GM19239 (cell line): ENCODE measurements at regions not wholly inside any gene's neighbourhood (a gene's known extent, or its start where the extent isn't known, plus 50 kb on each side); places are given as distances from the start of the nearest gene placed in this dataset.
"Not testable (repeated sequence)": the region's sequence is repeated elsewhere in the genome, so short reads cannot be mapped to it uniquely, and the experiment has no call there.

Experiments
- DNase-seq: peaks from one replicate; pipeline ENCODE4 v3.0.0; 2011; ENCODE audit warnings: low spot score; ENCODE audit not compliant: insufficient read length
- FAIRE-seq: peaks from 2 replicates; lab custom pipeline; 2011; peaks lifted over from hg19 to GRCh38; lab: Jason Lieb, UNC

DNA sequence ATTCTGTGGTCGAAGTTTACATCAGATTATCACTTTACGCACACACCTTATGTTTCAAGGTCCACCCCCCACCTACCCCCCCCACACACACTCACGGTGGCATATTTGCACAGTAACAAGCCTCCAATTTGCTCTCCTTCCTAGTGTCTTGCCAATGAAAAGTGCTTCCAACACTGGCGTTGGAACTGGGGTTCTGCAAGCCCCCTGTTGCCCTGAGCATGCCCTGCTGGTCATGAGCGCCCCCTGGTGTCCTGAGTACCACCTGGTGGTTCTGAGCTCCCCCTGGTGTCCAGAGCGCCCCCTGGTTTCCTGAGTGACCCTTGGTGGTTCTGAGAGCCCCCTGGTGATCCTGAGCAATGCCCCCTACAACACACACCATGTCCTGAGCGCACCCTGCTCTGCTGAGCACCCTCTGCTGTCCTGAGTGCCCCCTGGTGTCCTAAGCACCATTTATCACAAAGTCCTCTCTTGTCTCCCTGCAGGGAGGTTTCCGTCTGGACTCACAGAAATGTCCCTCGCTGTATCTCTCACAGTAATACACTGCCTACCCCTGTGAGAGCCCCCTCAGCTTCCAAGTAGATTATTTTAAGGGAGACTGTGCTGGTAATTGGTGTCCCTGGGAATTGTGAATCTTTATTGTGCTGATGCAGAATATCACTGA, 1212.3 kb downstream of the TMEM121 start:
- not testable (repeated sequence) for FAIRE-seq, DNase-seq

- peak; percentile 28 for DNase-seq
- FAIRE-seq, result not testable (repeated sequence)
Measured at GRCh38 chr14:106741086-106741827, 1214.9 kb downstream of the TMEM121 start.

GRCh38 chr14:106745016-106745767, 1218.8 kb downstream of the TMEM121 start:
- not testable (repeated sequence) for DNase-seq, FAIRE-seq

GRCh38 chr14:106750089-106750488, 1223.7 kb downstream of the TMEM121 start:
- FAIRE-seq, DNase-seq: not testable (repeated sequence)

DNA sequence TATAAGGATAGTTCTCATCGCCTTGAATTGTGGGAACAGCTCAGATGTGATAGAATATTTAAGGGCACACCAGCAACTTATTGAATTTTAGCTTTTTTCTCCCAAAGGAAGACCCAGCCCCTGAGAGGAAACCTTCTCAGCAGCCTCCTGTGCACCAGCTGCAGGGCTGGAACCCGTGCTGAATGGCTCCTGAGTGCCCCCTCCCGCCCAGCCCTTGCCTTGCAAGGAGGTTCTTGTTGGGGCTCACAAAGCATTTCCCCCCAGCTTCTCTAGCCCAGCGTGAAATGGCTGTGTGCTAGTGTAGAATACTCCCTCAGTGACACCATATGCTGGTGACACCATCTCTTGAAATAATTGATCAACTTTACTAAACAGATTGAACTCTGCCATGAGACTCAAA, 1227.4 kb downstream of the TMEM121 start:
- FAIRE-seq, DNase-seq: not testable (repeated sequence)

DNA sequence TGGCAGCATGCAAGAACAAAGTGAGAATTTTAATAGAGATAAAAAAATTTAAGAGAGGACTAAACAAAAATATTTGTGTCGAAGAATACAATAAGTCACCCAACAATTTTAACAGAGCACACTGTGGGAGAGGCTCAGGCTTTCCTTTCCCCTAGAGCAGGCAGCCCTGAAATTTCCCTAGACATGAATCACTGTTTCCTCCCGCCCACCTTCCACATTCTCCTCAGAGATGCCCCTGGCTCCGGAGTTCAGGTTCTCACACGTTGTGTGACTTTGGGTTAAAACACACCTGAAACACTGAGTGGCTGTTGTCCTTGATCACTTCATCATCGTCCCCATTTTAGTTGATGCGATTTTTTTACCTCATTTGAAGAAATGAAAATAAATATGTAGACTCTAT, 1231.1 kb downstream of the TMEM121 start:
- DNase-seq, FAIRE-seq: not testable (repeated sequence)

- not testable (repeated sequence) for FAIRE-seq, DNase-seq
Measured at GRCh38 chr14:106761886-106762816, 1235.8 kb downstream of the TMEM121 start.

GRCh38 chr14:106764968-106765369, 1238.6 kb downstream of the TMEM121 start:
- FAIRE-seq, result peak; percentile 100
- not testable (repeated sequence) for DNase-seq

GRCh38 chr14:106766145-106766544, 1239.8 kb downstream of the TMEM121 start:
- FAIRE-seq (no peak), DNase-seq (no peak)

- FAIRE-seq, DNase-seq: not testable (repeated sequence)
Measured at GRCh38 chr14:106766551-106767277, 1240.3 kb downstream of the TMEM121 start.

DNA sequence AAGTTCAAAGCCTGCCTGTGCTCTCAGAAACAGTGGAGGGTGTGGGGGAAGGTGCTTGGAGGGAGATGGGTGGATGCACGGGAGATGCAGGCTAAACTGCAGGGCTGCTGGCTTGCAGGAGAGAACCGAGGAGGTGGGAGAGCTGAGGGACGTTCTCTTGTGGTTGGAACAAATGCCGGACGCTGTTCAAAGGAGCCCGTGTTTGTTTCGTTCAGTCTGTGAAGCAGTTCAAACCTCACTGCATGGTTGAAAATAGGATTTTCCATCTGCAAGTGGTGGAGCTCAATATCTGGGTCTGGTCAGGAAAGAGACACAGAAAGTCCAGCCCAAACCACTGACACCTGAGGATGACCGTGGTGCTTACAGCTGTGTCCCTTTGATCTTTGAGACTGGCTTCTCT, 1241.8 kb downstream of the TMEM121 start:
- not testable (repeated sequence) for DNase-seq, FAIRE-seq

DNA sequence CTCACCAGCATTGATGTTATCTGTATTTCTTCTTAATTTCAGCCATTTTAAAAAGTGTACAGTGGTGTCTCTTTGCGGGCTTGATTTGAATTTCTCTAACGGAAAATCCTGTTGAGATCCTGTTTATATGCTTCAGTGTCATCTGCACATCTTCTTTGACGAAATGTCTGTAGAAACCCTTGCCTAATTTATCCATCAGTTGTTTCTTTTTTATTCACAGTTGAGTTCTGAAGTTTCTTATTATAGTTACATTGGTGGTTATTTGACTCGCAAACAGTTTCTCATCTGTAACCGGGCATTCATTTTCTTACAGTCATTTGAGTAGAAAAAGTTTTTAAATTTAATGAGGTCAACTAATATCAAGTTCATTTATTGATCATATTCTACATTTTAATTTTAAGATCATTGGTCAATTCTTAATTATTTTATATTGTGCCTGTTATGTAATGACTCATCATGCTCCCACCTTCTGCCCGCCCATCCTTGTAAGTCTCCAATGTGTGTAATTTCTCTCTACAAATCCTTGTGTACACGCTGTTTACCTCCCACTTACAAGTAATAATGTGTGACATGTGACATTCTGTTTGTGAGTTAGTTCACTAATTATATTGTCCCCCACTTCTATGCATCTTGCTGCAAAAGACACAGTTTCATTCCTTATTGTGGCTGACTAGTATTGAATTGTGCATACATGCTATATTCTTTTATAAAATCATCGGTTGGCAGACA, 1242.8 kb downstream of the TMEM121 start:
- DNase-seq, FAIRE-seq: not testable (repeated sequence)

DNA sequence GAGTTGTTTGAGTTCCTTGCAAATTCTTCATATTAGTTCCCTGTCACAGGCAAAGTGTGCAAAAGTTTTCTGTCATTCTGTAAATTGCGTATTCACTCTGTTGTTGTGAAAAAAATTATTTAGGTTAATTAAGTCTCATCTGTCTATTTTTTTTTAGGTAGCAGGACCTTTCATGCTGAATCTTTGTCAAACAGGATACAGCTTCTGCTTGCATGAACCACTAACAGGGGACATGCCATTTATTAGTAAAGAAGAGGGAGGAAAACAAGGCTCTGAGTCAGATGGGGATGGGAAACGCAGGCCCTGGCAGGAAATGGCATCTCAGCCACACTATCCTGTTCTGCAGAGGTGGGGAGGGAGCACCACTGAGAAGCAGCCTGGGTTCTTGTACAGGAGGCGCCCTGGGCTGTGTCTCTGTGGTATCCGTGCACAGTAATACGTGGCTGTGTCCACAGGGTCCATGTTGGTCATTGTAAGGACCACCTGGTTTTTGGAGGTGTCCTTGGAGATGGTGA, 1243.8 kb downstream of the TMEM121 start:
- not testable (repeated sequence) for FAIRE-seq, DNase-seq

GRCh38 chr14:106774889-106775480, 1248.6 kb downstream of the TMEM121 start:
- FAIRE-seq, result peak; percentile 93
- DNase-seq, result not testable (repeated sequence)

- peak; percentile 87 for FAIRE-seq
- no peak for DNase-seq
Measured at GRCh38 chr14:106776395-106776983, 1250.1 kb downstream of the TMEM121 start.

DNA sequence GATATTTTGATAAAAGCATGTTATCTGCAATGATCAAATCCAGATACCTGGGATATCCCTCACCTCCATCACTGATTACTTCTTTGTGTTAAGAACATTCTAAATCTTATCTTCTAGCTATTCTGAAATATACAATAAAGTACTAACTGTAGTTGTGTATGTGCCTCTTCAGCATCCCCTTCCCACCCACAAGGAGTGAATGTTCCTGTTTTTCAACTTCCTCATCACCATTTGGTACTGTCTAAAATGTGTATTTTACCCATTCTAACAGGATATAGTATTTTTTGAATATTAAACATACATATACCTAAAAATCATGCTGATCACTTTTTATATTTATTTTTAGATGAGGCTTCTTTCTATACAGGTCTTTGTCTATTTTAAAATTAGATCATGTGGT, 1252.6 kb downstream of the TMEM121 start:
- no peak for FAIRE-seq
- DNase-seq, result no peak

DNA sequence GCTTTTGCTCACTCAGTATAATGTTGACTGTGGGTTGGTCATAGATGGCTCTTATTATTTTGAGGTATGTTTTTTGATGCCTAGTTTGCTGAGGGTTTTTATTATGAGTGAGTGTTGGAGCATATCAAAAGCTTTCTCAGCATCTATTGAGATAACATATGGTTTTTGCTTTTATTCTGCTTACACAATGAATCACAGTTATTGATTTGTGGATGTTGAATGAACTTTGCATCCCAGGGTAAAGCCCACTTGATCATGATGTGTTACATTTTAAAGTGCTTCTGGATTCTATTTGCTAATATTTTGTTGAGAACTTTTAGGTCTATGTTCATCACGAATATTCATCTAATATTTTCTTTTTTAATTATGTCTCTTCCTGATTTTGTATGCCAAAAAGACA, 1260.3 kb downstream of the TMEM121 start:
- DNase-seq (no peak), FAIRE-seq (no peak)
